ENCODE measurements at regions not wholly inside any gene's neighbourhood (a gene's known extent, or its start where the extent isn't known, plus 50 kb on each side); places are given as distances from the start of the nearest gene placed in this dataset.

DNA sequence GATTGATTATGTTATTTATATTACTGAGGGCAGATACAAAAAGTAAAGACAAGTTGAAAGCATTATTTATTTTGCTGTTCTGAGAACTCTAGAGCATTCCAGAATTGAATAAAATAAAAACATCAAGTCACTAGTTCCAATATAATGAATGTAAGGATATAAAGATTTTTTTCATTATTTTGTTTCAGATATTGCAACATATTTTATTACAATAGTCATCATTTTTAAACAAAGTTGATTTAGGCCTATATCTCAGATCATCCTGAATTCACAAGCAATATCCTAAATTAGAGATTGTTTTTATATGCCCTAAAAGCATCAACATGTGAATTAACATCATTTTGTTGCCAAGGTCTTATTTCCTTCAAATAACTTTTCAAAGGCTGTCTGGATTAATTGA, 535.6 kb upstream of the KCND2 start:
- H3K4me3 ChIP-seq (ENCODE audit: insufficient read depth, low read depth, low read length), result no peak overlapping the region

More for the DNA sequence above, 535.6 kb upstream of the KCND2 start:
- H3K27ac ChIP-seq (ENCODE audit: insufficient read depth, low read length), result no peak overlapping the region
- no peaks in the 10 kb centered on the region for H3K9me1 ChIP-seq (ENCODE audit: insufficient read depth, low read length)
- no TSS peak for BruUV-seq (replicated peaks)
- H3K18ac ChIP-seq (ENCODE audit: low read depth, low read length), result no peak overlapping the region
- no peaks in the 10 kb centered on the region for H3K79me1 ChIP-seq (ENCODE audit: low read depth in 1 of 2, low read length in 2 of 2)
- H2AK5ac ChIP-seq (ENCODE audit: low read depth, low read length), result no peak overlapping the region
- no peak overlapping the region for H3K56ac ChIP-seq (ENCODE audit: extremely low read depth, insufficient read depth, low read length)
- H4K91ac ChIP-seq (ENCODE audit: insufficient read depth, low read depth, low read length), result no peak overlapping the region
- no peak overlapping the region for H2BK20ac ChIP-seq (ENCODE audit: low read depth, low read length)
- H3K4me1 ChIP-seq (ENCODE audit: control insufficient read depth, insufficient read depth, low read length), result no peaks in the 10 kb centered on the region
- H3K9me3 ChIP-seq (ENCODE audit: control insufficient read depth, insufficient read depth, low read length), result no peaks in the 10 kb centered on the region
- dilution Hi-C loops (cut with HindIII; ENCODE audit: low sequenced_read_pairs, unreplicated experiment) (no loop called here), intact Hi-C loops (cut with micrococcal nuclease) (no loop called here), in situ Hi-C loops (cut with MboI; ENCODE audit: low sequenced_read_pairs) (no loop called here)
- no peak overlapping the region for H2BK15ac ChIP-seq (ENCODE audit: low read depth, low read length)
- H4K5ac ChIP-seq (ENCODE audit: low read depth, low read length), result no peak overlapping the region
- H2BK120ac ChIP-seq (ENCODE audit: low read depth, low read length), result no peak overlapping the region
- no peak overlapping the region for H3K9ac ChIP-seq (ENCODE audit: low read depth, low read length)
- no peak overlapping the region for H2AK9ac ChIP-seq (replicated peaks; ENCODE audit: low read depth, low read length, poor library complexity)
- no peak overlapping the region for H3K4ac ChIP-seq (ENCODE audit: low read depth, low read length)
- ATAC-seq (ENCODE audit: low read depth) (no peak), DNase-seq (no peak)
- no peaks in the 10 kb centered on the region for H3K36me3 ChIP-seq (ENCODE audit: control insufficient read depth, insufficient read depth, low read length)
- H3K27me3 ChIP-seq (ENCODE audit: control insufficient read depth, insufficient read depth, low read length), result no peaks in the 10 kb centered on the region
- TF ChIP-seq ELK1 (IDR thresholded peaks at IDR 0.05; ENCODE audit: borderline replicate concordance, low read depth, low read length), result no peak
- TF ChIP-seq MAFK (IDR thresholded peaks at IDR 0.05; ENCODE audit: low read depth, low read length), result 0 out of 2 replicates have a peak, but pooled peaks have one; percentile 18
- TF ChIP-seq RFX5 (IDR thresholded peaks at IDR 0.05; ENCODE audit: low read depth, low read length), result no peak
- TF ChIP-seq, protein P1, sequence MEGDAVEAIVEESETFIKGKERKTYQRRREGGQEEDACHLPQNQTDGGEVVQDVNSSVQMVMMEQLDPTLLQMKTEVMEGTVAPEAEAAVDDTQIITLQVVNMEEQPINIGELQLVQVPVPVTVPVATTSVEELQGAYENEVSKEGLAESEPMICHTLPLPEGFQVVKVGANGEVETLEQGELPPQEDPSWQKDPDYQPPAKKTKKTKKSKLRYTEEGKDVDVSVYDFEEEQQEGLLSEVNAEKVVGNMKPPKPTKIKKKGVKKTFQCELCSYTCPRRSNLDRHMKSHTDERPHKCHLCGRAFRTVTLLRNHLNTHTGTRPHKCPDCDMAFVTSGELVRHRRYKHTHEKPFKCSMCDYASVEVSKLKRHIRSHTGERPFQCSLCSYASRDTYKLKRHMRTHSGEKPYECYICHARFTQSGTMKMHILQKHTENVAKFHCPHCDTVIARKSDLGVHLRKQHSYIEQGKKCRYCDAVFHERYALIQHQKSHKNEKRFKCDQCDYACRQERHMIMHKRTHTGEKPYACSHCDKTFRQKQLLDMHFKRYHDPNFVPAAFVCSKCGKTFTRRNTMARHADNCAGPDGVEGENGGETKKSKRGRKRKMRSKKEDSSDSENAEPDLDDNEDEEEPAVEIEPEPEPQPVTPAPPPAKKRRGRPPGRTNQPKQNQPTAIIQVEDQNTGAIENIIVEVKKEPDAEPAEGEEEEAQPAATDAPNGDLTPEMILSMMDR (conservative IDR thresholded peaks at IDR 0.05; ENCODE audit: low read depth, low read length), result no peak
- TF ChIP-seq, protein P2, sequence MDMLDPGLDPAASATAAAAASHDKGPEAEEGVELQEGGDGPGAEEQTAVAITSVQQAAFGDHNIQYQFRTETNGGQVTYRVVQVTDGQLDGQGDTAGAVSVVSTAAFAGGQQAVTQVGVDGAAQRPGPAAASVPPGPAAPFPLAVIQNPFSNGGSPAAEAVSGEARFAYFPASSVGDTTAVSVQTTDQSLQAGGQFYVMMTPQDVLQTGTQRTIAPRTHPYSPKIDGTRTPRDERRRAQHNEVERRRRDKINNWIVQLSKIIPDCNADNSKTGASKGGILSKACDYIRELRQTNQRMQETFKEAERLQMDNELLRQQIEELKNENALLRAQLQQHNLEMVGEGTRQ (IDR thresholded peaks at IDR 0.05; ENCODE audit: low read depth, low read length), result no peak
- TF ChIP-seq SMC3 (IDR thresholded peaks at IDR 0.05; ENCODE audit: low read depth, low read length), result no peak
- H3K4me2 ChIP-seq (ENCODE audit: low read depth, low read length), result no peak overlapping the region
- no peak overlapping the region for H2BK5ac ChIP-seq (ENCODE audit: low read depth, low read length, poor library complexity, severe bottlenecking)
- no peak overlapping the region for H2AFZ ChIP-seq (replicated peaks; ENCODE audit: low read length, poor library complexity)
- H4K8ac ChIP-seq (ENCODE audit: low read depth in 2 of 2, low read length in 2 of 2), result no peak overlapping the region
- POLR2A ChIA-PET (ENCODE audit: unreplicated experiment), result no interaction called here
- H4K20me1 ChIP-seq (ENCODE audit: insufficient read depth, low read length), result no peaks in the 10 kb centered on the region
- no peak overlapping the region for H3K14ac ChIP-seq (replicated peaks; ENCODE audit: low read depth, low read length)
- CTCF ChIA-PET, result no interaction called here
- no peak overlapping the region for H3K23ac ChIP-seq (ENCODE audit: low read depth, low read length)

All from IMR-90 (cell line).